DND-41 (cell line): ENCODE measurements at regions not wholly inside any gene's neighbourhood (a gene's known extent, or its start where the extent isn't known, plus 50 kb on each side); places are given as distances from the start of the nearest gene placed in this dataset.

ENCODE experiments used
- ATAC-seq: fragments of 200-7000 bp; cut with Tn5 transposase; 3 replicates; pipeline ENCODE4 v1.9.1; 2021; ENCODE audit warnings: low read depth; ENCODE audit not compliant: insufficient read depth
- DNase-seq: peaks from one replicate; pipeline ENCODE4 v3.0.0-alpha.2; 2020
- H2AFZ ChIP-seq: 2 replicates; pipeline ENCODE4 v1.6.0; 2012; ENCODE audit warnings: low read depth, low read length
- H3K27ac ChIP-seq: 2 replicates; pipeline ENCODE4 v1.5.1; 2012; ENCODE audit warnings: low read length, inconsistent platforms
- H3K27me3 ChIP-seq: fragments of 200-600 bp; sonication (generic); 2 replicates; pipeline ENCODE4 v1.6.0; 2012; ENCODE audit warnings: low read length, mild to moderate bottlenecking, inconsistent platforms; ENCODE audit not compliant: insufficient read depth, poor library complexity
- H3K36me3 ChIP-seq: 2 replicates; pipeline ENCODE4 v1.5.1; 2012; ENCODE audit warnings: low read length, inconsistent platforms; ENCODE audit not compliant: insufficient read depth
- H3K4me1 ChIP-seq: 2 replicates; pipeline ENCODE4 v1.5.1; 2012; ENCODE audit warnings: mild to moderate bottlenecking, low read length; ENCODE audit not compliant: insufficient read depth
- H3K4me2 ChIP-seq: 2 replicates; pipeline ENCODE4 v1.6.0; 2012; ENCODE audit warnings: mild to moderate bottlenecking, moderate library complexity, low read length, inconsistent platforms; ENCODE audit not compliant: insufficient read depth
- H3K4me3 ChIP-seq, 2 experiments: fragments of 200-600 bp in 1 of 2; shearing (Covaris generic) in 1 of 2; 2 replicates each; pipeline ENCODE4 v1.5.1; 2012 to 2016; ENCODE audit warnings: inconsistent platforms in 2 of 2, low read length in 2 of 2, mild to moderate bottlenecking in 2 of 2, low read depth in 1 of 2, moderate library complexity in 1 of 2
- H3K79me2 ChIP-seq: 2 replicates; pipeline ENCODE4 v1.6.0; 2012; ENCODE audit warnings: low read length, inconsistent platforms; ENCODE audit not compliant: insufficient read depth
- H3K9ac ChIP-seq: 2 replicates; pipeline ENCODE4 v1.6.0; 2012; ENCODE audit warnings: low read depth, mild to moderate bottlenecking, inconsistent platforms, low read length, moderate library complexity
- H3K9me3 ChIP-seq: 2 replicates; pipeline ENCODE4 v1.5.1; 2012; ENCODE audit warnings: low read length, moderate library complexity, mild to moderate bottlenecking, inconsistent platforms; ENCODE audit not compliant: insufficient read depth, severe bottlenecking
- H4K20me1 ChIP-seq: 2 replicates; pipeline ENCODE4 v1.6.0; 2012; ENCODE audit warnings: low read length; ENCODE audit not compliant: insufficient read depth
- CTCF ChIP-seq: IDR thresholded peaks from 2 replicates; pipeline ENCODE4 v1.5.1; 2012; ENCODE audit warnings: borderline replicate concordance, low read length, moderate library complexity, mild to moderate bottlenecking; ENCODE audit not compliant: poor library complexity, severe bottlenecking; ENCODE audit errors: extremely low read depth
- EZH2 ChIP-seq: IDR thresholded peaks from 3 replicates; pipeline ENCODE4 v1.6.1; 2012; ENCODE audit warnings: borderline replicate concordance, low read depth, mild to moderate bottlenecking, moderate library complexity, low read length, inconsistent platforms; ENCODE audit not compliant: severe bottlenecking

GRCh38 chr2:125560855-125561254 lies 1095.1 kb upstream of the GYPC start:
- Histone ChIP-seq H4K20me1 (no peaks in the 10 kb centered on the region), H3K79me2 (no peaks in the 10 kb centered on the region), H3K9me3 (no peaks in the 10 kb centered on the region), H3K27me3 (no peaks in the 10 kb centered on the region), H3K36me3 (no peaks in the 10 kb centered on the region), H3K4me3 (no peak overlapping the region), H3K27ac (no peak overlapping the region), H3K9ac (no peak overlapping the region), H2AFZ (no peak overlapping the region), H3K4me1 (no peaks in the 10 kb centered on the region), H3K4me2 (no peak overlapping the region)
- ATAC-seq (no peak), DNase-seq (no peak)
- no peak for TF ChIP-seq EZH2
- TF ChIP-seq CTCF, result no peak

GRCh38 chr2:125561302-125561701 lies 1094.7 kb upstream of the GYPC start:
- TF ChIP-seq EZH2 (no peak), CTCF (no peak)
- Histone ChIP-seq H3K9me3 (no peaks in the 10 kb centered on the region), H3K27me3 (no peaks in the 10 kb centered on the region), H3K9ac (no peak overlapping the region), H3K27ac (no peak overlapping the region), H3K4me3 (no peak overlapping the region), H2AFZ (no peak overlapping the region), H3K79me2 (no peaks in the 10 kb centered on the region), H3K36me3 (no peaks in the 10 kb centered on the region), H4K20me1 (no peaks in the 10 kb centered on the region), H3K4me2 (no peak overlapping the region), H3K4me1 (no peaks in the 10 kb centered on the region)
- no peak for ATAC-seq
- no peak for DNase-seq

- Histone ChIP-seq H3K79me2 (no peaks in the 10 kb centered on the region), H3K4me3 (no peak overlapping the region), H3K36me3 (no peaks in the 10 kb centered on the region), H3K9me3 (no peaks in the 10 kb centered on the region), H3K9ac (no peak overlapping the region), H3K27ac (no peak overlapping the region), H4K20me1 (no peaks in the 10 kb centered on the region), H3K4me2 (no peak overlapping the region), H3K4me1 (no peaks in the 10 kb centered on the region), H3K27me3 (no peaks in the 10 kb centered on the region), H2AFZ (no peak overlapping the region)
- DNase-seq, result no peak
- no peak for TF ChIP-seq EZH2
- no peak for TF ChIP-seq CTCF
- ATAC-seq, result no peak
Observed at GRCh38 chr2:125562924-125563323, 1093.0 kb upstream of the GYPC start.

- no peak overlapping the region for H3K9ac ChIP-seq
- no peaks in the 10 kb centered on the region for H3K27me3 ChIP-seq
- no peak for TF ChIP-seq EZH2
- H3K9me3 ChIP-seq, result no peaks in the 10 kb centered on the region
- DNase-seq, result no peak
- no peaks in the 10 kb centered on the region for H3K36me3 ChIP-seq
- no peaks in the 10 kb centered on the region for H3K79me2 ChIP-seq
- no peak overlapping the region for H2AFZ ChIP-seq
- no peak overlapping the region for H3K27ac ChIP-seq
- ATAC-seq, result no peak
- no peak overlapping the region for H3K4me3 ChIP-seq
- H3K4me1 ChIP-seq, result no peaks in the 10 kb centered on the region
- no peak overlapping the region for H3K4me2 ChIP-seq
- H4K20me1 ChIP-seq, result no peaks in the 10 kb centered on the region
Observed at GRCh38 chr2:125564471-125564870, 1091.5 kb upstream of the GYPC start.
